A549 (cell line): ENCODE measurements at regions not wholly inside any gene's neighbourhood (a gene's known extent, or its start where the extent isn't known, plus 50 kb on each side); places are given as distances from the start of the nearest gene placed in this dataset.

Source experiments
- ATAC-seq, 2 experiments: fragments of 200-7000 bp in 1 of 2; fragments of >200 bp in 1 of 2; cut with Nextera tagmentation in 1 of 2; cut with Tn5 transposase in 1 of 2; 3 replicates each; pipeline versions ENCODE4 v1.8.0 to v1.9.1; 2018 to 2020; ENCODE audit warnings: mild to moderate bottlenecking in 1 of 2, moderate library complexity in 1 of 2
- CTCF ChIA-PET: fragments of 300-600 bp; sonication (Branson Sonifier 250); formaldehyde crosslinking; extraction: SDS; loops from one replicate; lab custom pipeline; 2021; ENCODE audit warnings: antibody characterized with exemption, inconsistent platforms; lab: Yijun Ruan, JAX
- POLR2A ChIA-PET: fragments of 350-600 bp; formaldehyde crosslinking; extraction: SDS; loops from one replicate; lab custom pipeline; 2021; ENCODE audit warnings: antibody characterized with exemption, inconsistent platforms; lab: Yijun Ruan, JAX
- DNase-seq, 2 experiments: peaks; one replicate each; pipeline versions ENCODE4 v3.0.0 to v3.0.0-alpha.2; 2011 to 2016; ENCODE audit warnings: low read depth in 1 of 2, low spot score in 1 of 2
- FAIRE-seq: peaks from 2 replicates; lab custom pipeline; 2011; peaks lifted over from hg19 to GRCh38; lab: Jason Lieb, UNC
- H3K27ac ChIP-seq, 2 experiments: fragments of >200 bp; sonication (Bioruptor Twin); formaldehyde crosslinking; 3 replicates each; pipeline ENCODE4 v1.5.1; 2016 to 2017
- H3K4me1 ChIP-seq: fragments of >200 bp; sonication (Bioruptor Twin); formaldehyde crosslinking; 3 replicates; pipeline ENCODE4 v1.6.1; 2016
- H3K4me2 ChIP-seq: fragments of >200 bp; sonication (Bioruptor Twin); formaldehyde crosslinking; 3 replicates; pipeline ENCODE4 v1.6.1; 2016
- H3K4me3 ChIP-seq: fragments of >200 bp; sonication (Bioruptor Twin); formaldehyde crosslinking; 3 replicates; pipeline ENCODE4 v1.5.1; 2016
- H3K9me3 ChIP-seq: fragments of >200 bp; sonication (Bioruptor Twin); formaldehyde crosslinking; 3 replicates; pipeline ENCODE4 v1.6.1; 2016
- CHD2 ChIP-seq: fragments of 150-350 bp; IDR thresholded peaks from 2 replicates; pipeline ENCODE4 v1.6.1; 2014; ENCODE audit warnings: low read length; ENCODE audit not compliant: partially characterized antibody
- EHF ChIP-seq: fragments of 250-450 bp; sonication (Bioruptor Pico); IDR thresholded peaks from 2 replicates; pipeline ENCODE4 v1.5.0; 2020; ENCODE audit warnings: mild to moderate bottlenecking
- FOSB ChIP-seq: fragments of 250-450 bp; sonication (Bioruptor Pico); IDR thresholded peaks from 2 replicates; pipeline ENCODE4 v1.5.0; 2020; ENCODE audit warnings: mild to moderate bottlenecking, moderate library complexity
- FOSL2 ChIP-seq, 2 experiments: fragments of 450-650 bp in 1 of 2; fragments of >200 bp in 1 of 2; sonication (Bioruptor Twin) in 1 of 2; formaldehyde crosslinking; IDR thresholded peaks; 2 replicates each; pipeline versions ENCODE4 v1.5.0 to v1.6.1; 2016 to 2020; ENCODE audit warnings: mild to moderate bottlenecking in 1 of 2, moderate library complexity in 1 of 2
- FOXS1 ChIP-seq: fragments of 250-450 bp; sonication (Bioruptor Pico); IDR thresholded peaks from 2 replicates; pipeline ENCODE4 v1.5.0; 2020; ENCODE audit warnings: mild to moderate bottlenecking, moderate library complexity
- GATA3 ChIP-seq: IDR thresholded peaks from 2 replicates; pipeline ENCODE4 v1.6.1; 2012; ENCODE audit warnings: borderline replicate concordance
- HEYL ChIP-seq: fragments of 250-450 bp; sonication (Bioruptor Pico); IDR thresholded peaks from 2 replicates; pipeline ENCODE4 v1.8.0; 2021; ENCODE audit warnings: mild to moderate bottlenecking, moderate library complexity
- KDM1A ChIP-seq: fragments of 200-600 bp; sonication (generic); IDR thresholded peaks from 2 replicates; pipeline ENCODE4 v1.6.1; 2016; ENCODE audit warnings: low read depth, mild to moderate bottlenecking
- MAX ChIP-seq: IDR thresholded peaks from 2 replicates; pipeline ENCODE4 v1.6.1; 2012
- MAZ ChIP-seq: fragments of 150-350 bp; IDR thresholded peaks from 2 replicates; pipeline ENCODE4 v1.6.1; 2014; ENCODE audit warnings: antibody characterized with exemption, low read depth, low read length, borderline replicate concordance
- NPAS2 ChIP-seq: fragments of 250-450 bp; sonication (Bioruptor Pico); IDR thresholded peaks from 2 replicates; pipeline ENCODE4 v1.8.0; 2022; ENCODE audit warnings: mild to moderate bottlenecking, moderate library complexity, borderline replicate concordance
- POLR2A ChIP-seq: IDR thresholded peaks from 2 replicates; pipeline ENCODE4 v1.6.1; 2012; ENCODE audit warnings: mild to moderate bottlenecking, low read length
- RCOR1 ChIP-seq: fragments of 150-350 bp; IDR thresholded peaks from 2 replicates; pipeline ENCODE4 v1.6.1; 2014; ENCODE audit warnings: antibody characterized with exemption, low read length, low read depth
- RFX5 ChIP-seq: fragments of 450-650 bp; IDR thresholded peaks from 2 replicates; pipeline ENCODE4 v1.7.1; 2014; ENCODE audit warnings: antibody characterized with exemption, mild to moderate bottlenecking, moderate library complexity
- ZC3H11A ChIP-seq: fragments of 450-650 bp; IDR thresholded peaks from 2 replicates; pipeline ENCODE4 v1.6.1; 2014; ENCODE audit warnings: antibody characterized with exemption, mild to moderate bottlenecking
- ZNF302 ChIP-seq: fragments of 250-450 bp; sonication (Bioruptor Pico); IDR thresholded peaks from 2 replicates; pipeline ENCODE4 v1.9.0; 2021; ENCODE audit warnings: inconsistent platforms, mild to moderate bottlenecking, moderate library complexity
- WGBS: methylation state at CpG from one replicate; pipeline ENCODE4 v1.1.6; 2017; ENCODE audit errors: missing lambda C conversion rate; 5-methylcytosine and 5-hydroxymethylcytosine counted together
- TF ChIP-seq, protein P1 (sequence below): IDR thresholded peaks from 2 replicates; pipeline ENCODE4 v1.6.1; 2012
- TF ChIP-seq, protein P2 (sequence below): fragments of >200 bp; sonication (Bioruptor Twin); formaldehyde crosslinking; IDR thresholded peaks from 3 replicates; pipeline ENCODE4 v1.5.1; 2016
- TF ChIP-seq, protein P3 (sequence below): fragments of 250-450 bp; sonication (Bioruptor Pico); IDR thresholded peaks from 2 replicates; pipeline ENCODE4 v1.5.0; 2021; ENCODE audit warnings: mild to moderate bottlenecking, moderate library complexity, borderline replicate concordance
- TF ChIP-seq, protein P4 (sequence below): IDR thresholded peaks from 2 replicates; pipeline ENCODE4 v1.6.1; 2012; ENCODE audit warnings: low read depth, borderline replicate concordance

DNA sequence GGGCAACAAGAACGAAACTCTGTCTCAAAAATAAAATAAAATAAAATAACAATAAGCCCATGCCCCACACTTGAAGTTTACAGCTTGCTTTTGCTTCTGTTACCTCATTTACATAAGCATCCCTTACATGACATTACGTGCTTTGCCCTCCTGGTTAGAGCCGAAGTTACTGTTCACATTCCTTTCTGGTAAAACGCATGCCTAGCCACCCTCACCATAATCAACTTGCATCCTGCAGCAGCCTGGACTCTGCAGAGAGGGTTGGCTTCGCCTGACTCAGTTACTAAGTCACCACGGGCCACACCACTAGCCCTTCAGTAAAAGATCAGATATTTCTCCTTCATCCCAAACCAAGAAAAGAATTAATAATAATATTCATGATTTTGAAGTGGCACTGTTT is 736.0 kb upstream of the AUTS2 start:
- Histone ChIP-seq H3K4me1 (no peaks in the 10 kb centered on the region), H3K4me3 (no peak overlapping the region)
- FAIRE-seq = no peak
- TF ChIP-seq MAZ (no peak), KDM1A (no peak), NPAS2 (CRISPR knock-in tag) (no peak), RCOR1 (no peak), RFX5 (no peak), HEYL (no peak), GATA3 (no peak), ZC3H11A (no peak), MAX (no peak)
- TF ChIP-seq, protein P1, sequence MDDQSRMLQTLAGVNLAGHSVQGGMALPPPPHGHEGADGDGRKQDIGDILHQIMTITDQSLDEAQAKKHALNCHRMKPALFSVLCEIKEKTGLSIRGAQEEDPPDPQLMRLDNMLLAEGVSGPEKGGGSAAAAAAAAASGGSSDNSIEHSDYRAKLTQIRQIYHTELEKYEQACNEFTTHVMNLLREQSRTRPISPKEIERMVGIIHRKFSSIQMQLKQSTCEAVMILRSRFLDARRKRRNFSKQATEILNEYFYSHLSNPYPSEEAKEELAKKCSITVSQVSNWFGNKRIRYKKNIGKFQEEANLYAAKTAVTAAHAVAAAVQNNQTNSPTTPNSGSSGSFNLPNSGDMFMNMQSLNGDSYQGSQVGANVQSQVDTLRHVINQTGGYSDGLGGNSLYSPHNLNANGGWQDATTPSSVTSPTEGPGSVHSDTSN = no peak
- TF ChIP-seq, protein P2, sequence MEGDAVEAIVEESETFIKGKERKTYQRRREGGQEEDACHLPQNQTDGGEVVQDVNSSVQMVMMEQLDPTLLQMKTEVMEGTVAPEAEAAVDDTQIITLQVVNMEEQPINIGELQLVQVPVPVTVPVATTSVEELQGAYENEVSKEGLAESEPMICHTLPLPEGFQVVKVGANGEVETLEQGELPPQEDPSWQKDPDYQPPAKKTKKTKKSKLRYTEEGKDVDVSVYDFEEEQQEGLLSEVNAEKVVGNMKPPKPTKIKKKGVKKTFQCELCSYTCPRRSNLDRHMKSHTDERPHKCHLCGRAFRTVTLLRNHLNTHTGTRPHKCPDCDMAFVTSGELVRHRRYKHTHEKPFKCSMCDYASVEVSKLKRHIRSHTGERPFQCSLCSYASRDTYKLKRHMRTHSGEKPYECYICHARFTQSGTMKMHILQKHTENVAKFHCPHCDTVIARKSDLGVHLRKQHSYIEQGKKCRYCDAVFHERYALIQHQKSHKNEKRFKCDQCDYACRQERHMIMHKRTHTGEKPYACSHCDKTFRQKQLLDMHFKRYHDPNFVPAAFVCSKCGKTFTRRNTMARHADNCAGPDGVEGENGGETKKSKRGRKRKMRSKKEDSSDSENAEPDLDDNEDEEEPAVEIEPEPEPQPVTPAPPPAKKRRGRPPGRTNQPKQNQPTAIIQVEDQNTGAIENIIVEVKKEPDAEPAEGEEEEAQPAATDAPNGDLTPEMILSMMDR = no peak
- TF ChIP-seq, all 56 proteins: peak for 0
- CTCF ChIA-PET = no interaction called here
- no peaks in the 10 kb centered on the region for H3K9me3 ChIP-seq
- WGBS = 68% methylated on average over 6 of the region's 6 CpGs
- no peak overlapping the region for H3K27ac ChIP-seq
- no peak overlapping the region for H3K4me2 ChIP-seq
- POLR2A ChIA-PET = no interaction called here
- ATAC-seq (no peak), DNase-seq (no peak)

DNA sequence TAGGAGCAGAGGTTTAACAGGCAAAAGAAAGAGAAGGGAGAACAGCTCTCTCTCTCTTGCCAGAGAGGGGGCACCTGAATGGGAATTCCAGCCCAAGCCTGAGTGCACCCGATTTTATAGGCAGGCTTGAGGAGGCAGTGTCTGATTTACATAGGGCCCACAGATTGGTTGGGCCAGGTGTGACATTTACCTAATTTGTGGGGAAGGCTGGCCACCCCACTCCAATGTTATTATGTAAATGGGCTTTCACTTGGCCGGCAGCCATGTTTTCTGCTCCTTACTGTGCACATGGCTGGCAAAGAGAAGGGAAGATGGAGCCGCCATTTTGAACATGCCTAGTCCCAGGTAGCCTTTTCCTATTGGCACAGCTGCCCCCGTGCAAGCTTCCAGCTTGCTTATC is 735.5 kb upstream of the AUTS2 start:
- no peak for FAIRE-seq
- H3K9me3 ChIP-seq = no peaks in the 10 kb centered on the region
- 40% methylated on average over 4 of the region's 4 CpGs for WGBS
- TF ChIP-seq, protein P3, sequence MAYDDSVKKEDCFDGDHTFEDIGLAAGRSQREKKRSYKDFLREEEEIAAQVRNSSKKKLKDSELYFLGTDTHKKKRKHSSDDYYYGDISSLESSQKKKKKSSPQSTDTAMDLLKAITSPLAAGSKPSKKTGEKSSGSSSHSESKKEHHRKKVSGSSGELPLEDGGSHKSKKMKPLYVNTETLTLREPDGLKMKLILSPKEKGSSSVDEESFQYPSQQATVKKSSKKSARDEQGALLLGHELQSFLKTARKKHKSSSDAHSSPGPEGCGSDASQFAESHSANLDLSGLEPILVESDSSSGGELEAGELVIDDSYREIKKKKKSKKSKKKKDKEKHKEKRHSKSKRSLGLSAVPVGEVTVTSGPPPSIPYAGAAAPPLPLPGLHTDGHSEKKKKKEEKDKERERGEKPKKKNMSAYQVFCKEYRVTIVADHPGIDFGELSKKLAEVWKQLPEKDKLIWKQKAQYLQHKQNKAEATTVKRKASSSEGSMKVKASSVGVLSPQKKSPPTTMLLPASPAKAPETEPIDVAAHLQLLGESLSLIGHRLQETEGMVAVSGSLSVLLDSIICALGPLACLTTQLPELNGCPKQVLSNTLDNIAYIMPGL (CRISPR knock-in tag) = no peak
- TF ChIP-seq EHF (CRISPR knock-in tag) = no peak
- TF ChIP-seq ZC3H11A = no peak
- TF ChIP-seq ZNF302 (CRISPR knock-in tag) = no peak
- TF ChIP-seq, all 56 proteins: peak for 0
- DNase-seq (no peak), ATAC-seq (no peak)
- Histone ChIP-seq H3K27ac (no peak overlapping the region), H3K4me3 (no peak overlapping the region), H3K4me2 (no peak overlapping the region), H3K4me1 (no peaks in the 10 kb centered on the region)
- ChIA-PET CTCF (no interaction called here), POLR2A (no interaction called here)

DNA sequence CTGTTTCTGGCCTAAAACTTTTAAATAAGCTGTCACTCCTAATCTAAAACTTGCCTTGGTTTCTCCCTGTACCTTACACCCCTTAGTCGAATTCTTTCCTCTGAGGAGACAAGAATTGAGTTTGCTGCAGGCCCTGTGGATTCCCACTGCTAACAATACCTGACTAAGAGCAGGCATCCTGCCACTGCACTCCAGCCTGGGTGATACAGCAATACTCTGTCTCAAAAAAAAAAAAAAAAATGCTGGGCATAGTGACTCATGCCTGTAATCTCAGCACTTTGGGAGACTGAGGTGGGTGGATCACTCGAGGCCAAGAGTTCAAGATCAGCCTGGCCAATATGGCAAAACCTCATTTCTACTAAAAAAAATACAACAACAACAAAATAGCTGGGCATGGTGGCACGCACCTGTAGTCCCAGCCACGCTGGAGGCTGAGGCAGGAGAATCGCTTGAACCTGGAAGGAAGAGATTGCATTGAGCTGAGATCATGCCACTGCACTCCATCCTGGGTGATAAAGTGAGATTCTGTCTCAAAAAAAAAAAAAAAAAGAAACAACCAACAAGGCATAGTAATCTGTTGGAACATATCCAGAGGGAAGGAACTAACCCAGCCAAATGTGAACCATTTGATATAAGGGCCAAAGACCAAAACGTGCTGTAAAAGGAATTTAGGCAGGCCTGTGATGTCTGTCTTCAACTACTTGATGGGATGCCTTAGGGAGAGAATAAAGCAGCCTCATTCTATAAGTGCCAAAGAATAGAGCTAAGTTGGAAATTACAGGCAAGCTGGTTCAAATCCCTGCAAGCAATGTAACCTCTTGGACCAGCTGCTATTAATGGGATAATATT is 732.7 kb upstream of the AUTS2 start:
- Histone ChIP-seq H3K4me2 (no peak overlapping the region), H3K4me1 (no peaks in the 10 kb centered on the region), H3K9me3 (0 out of 3 replicates have a peak, but pooled peaks cover 3% of the 10 kb centered on the region), H3K27ac (no peak overlapping the region), H3K4me3 (no peak overlapping the region)
- ChIA-PET CTCF (interaction anchor here (1.1 kb wide), 1 partner anchor 70 kb away, joined by 3 read pairs; no protein-coding TSS in a partner anchor), POLR2A (no interaction called here)
- DNase-seq (no peak), ATAC-seq (no peak), FAIRE-seq (no peak)
- WGBS = 55% methylated on average over 6 of the region's 6 CpGs
- TF ChIP-seq FOSL2 (IDR thresholded peaks at IDR 0.05) (no peak), FOSL2 (CRISPR knock-in tag; IDR thresholded peaks at IDR 0.05) (no peak), MAX (no peak), FOSB (CRISPR knock-in tag) (no peak), CHD2 (no peak), POLR2A (no peak), FOXS1 (CRISPR knock-in tag) (no peak)
- TF ChIP-seq, protein P4, sequence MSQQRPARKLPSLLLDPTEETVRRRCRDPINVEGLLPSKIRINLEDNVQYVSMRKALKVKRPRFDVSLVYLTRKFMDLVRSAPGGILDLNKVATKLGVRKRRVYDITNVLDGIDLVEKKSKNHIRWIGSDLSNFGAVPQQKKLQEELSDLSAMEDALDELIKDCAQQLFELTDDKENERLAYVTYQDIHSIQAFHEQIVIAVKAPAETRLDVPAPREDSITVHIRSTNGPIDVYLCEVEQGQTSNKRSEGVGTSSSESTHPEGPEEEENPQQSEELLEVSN = no peak
